GM21381 (cell line): ENCODE measurements at regions not wholly inside any gene's neighbourhood (a gene's known extent, or its start where the extent isn't known, plus 50 kb on each side); places are given as distances from the start of the nearest gene placed in this dataset.

Experiments
- ATAC-seq: cut with Tn5 transposase; IDR thresholded peaks from one replicate; pipeline ENCODE4 v1.9.1; 2021; ENCODE audit warnings: mild to moderate bottlenecking, moderate library complexity; ENCODE audit not compliant: unreplicated experiment

- ATAC-seq, result no peak
These were observed 107.6 kb upstream of the CPEB4 start for GRCh38 chr5:173780235-173781234.

DNA sequence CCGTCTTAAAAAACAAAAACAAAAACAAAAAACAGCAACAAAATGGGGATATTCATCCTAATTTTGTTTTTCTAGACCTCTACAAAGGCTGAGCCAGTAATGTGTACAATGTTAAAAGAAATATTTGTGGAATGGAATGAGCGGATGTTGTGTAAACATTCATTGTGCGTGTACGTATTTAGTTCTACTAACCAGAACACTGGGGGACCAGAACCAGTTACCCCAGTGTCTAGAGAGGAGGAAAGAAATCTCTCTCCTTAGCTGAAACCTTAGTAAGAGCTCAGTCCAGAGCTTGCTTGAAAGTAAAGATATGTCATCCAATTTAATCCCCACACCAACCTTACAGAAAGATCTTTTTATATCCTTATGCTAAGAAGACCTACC, 106.7 kb upstream of the CPEB4 start:
- ATAC-seq, result no peak

GRCh38 chr5:173781816-173782670, 106.1 kb upstream of the CPEB4 start:
- no peak for ATAC-seq

- ATAC-seq, result no peak
These were observed 105.5 kb upstream of the CPEB4 start for GRCh38 chr5:173782671-173783101.

DNA sequence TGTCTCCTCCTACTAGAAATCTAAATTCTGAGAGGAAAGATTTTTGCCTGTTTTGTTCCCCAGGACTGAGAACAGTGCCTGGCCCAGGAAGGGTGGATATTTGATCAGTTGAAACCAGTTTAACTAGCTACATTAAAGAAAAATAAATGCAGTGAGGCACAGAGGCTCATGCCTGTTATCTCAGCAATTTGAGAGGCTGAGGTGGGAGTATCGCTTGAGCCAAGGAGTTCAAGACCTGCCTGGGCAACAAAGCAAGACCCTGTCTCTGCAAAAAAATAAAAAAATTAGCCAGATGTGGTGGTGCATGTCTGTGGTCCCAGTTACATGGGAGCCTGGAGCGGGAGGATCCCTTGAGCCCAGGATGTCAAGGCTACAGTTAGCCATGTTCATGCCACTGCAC, 104.8 kb upstream of the CPEB4 start:
- no peak for ATAC-seq

DNA sequence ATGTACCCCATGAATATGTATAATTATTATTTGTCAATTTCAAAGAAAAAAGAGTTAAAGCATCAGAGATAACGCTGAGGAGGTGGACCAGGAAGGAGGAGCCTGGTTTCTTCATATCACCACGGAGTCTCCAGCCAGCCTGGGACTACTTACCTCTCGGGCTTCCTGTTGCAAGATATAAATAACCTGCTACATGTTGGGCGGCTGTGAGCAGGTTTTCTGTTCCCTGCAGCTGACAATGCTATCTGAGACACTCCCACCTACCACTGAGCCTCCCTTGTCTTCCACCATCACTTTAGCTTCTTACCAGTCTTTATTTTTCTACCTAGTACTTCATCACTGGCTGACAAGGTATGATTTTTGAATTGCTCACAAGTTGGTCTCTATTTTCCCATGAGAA, 102.7 kb upstream of the CPEB4 start:
- no peak for ATAC-seq

DNA sequence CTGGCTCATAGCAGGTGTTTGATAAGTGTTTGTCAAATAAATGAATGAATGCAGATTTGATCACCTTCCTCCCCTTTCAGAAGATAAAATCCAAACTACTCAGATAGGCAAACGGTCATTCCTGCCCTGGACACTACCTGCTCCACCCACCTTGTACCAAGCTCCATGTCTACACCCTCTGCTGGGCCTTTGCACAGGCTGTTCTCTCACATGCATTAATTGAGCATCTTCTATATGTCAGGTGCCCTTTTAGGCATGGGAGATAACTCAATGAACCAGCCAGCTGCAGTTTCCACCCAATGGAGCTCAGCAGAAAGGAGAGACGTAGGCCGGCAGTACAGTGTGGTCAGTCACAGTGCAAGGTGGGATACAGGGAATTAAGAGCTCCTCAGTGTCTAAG, 102.3 kb upstream of the CPEB4 start:
- ATAC-seq, result no peak

- ATAC-seq, result peak; percentile 50
These were observed 101.6 kb upstream of the CPEB4 start for GRCh38 chr5:173786286-173787187.

- no peak for ATAC-seq
These were observed 98.9 kb upstream of the CPEB4 start for GRCh38 chr5:173789031-173789920.

- no peak for ATAC-seq
These were observed 97.9 kb upstream of the CPEB4 start for GRCh38 chr5:173790177-173790719.

- no peak for ATAC-seq
These were observed 97.2 kb upstream of the CPEB4 start for GRCh38 chr5:173790836-173791546.

DNA sequence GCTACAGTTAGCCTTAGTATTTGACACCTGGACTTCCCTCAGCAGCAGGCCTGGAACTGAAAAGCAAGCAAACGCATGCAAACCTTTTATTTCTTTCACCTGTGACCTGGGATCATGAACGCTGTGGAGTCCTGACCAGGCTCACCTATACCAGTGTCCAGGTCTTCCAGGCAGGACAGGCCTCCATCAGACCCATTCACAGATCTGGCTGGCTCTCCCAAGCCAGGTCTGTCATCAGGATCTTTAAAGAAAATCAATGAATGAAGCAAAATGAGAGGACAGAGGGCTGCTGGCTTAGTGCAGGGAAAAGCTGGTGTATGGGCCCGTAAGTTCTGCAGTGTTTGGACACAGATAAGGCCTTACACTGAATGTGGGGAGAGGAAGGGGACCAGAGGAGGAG, 96.3 kb upstream of the CPEB4 start:
- ATAC-seq, result no peak

DNA sequence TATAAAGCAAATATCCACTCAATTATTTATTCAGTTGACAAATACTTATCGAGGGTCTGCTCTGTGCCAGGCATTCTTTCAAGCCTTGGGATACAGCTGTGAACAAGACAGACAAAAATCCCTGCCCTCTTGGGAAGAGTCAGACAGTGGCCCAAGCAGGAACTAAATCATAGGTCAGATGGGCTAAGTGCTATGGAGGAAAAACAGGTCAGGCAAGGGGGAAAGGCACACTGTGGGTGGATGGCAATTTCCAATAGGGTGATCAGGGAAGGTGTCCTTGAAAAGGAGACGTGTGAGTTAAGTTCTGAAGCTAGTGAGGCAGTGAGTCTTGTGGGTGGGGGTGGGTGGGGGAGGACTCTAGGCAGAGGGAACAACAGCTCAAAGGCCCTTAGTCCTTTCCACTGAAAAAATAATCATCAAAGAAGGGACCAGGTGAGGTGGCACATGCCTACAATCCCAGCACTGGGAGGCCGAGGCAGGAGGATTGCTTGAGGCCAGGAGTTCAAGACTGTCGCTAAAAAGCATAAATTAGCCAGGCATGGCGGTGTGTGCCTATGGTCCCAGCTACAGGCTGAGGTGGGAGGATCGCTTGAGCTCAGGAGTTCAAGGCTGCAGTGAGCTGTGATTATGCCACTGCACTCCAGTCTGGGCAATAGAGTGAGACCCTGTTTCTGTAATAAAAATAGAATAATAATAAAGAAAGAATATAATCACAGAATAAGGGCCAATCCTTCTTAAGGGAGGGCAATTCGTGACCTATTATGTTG, 95.2 kb upstream of the CPEB4 start:
- no peak for ATAC-seq

DNA sequence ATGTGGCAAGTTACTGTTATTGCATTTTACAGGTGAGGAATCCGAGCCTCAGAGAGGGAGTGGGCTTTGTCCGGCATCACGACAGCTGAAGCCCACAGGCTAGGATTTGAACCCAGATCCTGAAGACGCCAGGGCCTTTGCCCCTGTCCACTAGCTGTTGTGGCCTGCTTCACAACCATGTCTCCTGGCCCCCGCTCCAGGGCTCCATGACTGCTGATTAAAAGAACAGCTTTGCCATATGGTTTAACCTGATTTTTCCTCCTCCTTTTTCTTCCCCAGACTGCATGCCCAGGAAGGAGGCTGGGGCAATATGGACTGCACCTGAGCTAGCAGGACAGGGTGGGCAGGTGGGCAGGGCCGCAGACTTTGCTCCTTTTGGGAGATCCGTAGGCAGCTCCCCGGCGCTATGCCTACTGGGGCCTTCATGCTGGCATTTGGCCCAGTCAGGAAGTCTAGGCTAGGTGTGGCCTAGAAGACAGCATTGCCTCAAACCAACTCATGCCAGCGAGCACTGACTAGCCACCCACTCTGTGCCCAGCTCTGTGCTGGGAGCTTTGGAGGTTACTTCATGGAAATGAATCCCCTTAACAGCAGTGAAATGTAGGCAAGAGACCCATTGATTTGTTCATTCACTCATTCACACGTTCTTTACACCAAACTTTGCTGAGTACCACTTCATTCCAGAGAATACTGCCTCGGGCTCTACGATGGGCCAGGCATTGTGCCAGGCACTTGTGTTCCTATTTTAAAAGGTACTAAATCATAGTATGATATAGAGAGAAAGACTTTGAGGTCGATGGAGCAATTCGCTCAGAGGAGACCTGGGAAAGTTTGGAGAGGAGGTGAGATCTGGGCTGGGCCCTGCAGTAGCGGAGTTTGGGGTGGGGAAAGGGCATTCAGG, 94.3 kb upstream of the CPEB4 start:
- ATAC-seq, result no peak

GRCh38 chr5:173794901-173795416, 93.2 kb upstream of the CPEB4 start:
- ATAC-seq, result no peak

- no peak for ATAC-seq
These were observed 92.5 kb upstream of the CPEB4 start for GRCh38 chr5:173795601-173796000.
